H1 (cell line): ENCODE measurements at regions not wholly inside any gene's neighbourhood (a gene's known extent, or its start where the extent isn't known, plus 50 kb on each side); places are given as distances from the start of the nearest gene placed in this dataset.

Experiments
- CTCF ChIA-PET: fragments of 300-600 bp; sonication (Branson Sonifier 250); formaldehyde crosslinking; loops from one replicate; lab custom pipeline; 2021; ENCODE audit not compliant: partially characterized antibody; lab: Charles Lee
- POLR2A ChIA-PET: fragments of 300-600 bp; sonication (Branson Sonifier 250); formaldehyde crosslinking; loops from one replicate; lab custom pipeline; 2021; ENCODE audit warnings: inconsistent platforms; ENCODE audit not compliant: partially characterized antibody; lab: Charles Lee
- DNase-seq, 2 experiments: peaks; one replicate each; pipeline versions ENCODE4 v3.0.0 to v3.0.0-alpha.2; 2010 to 2022; ENCODE audit warnings: low spot score in 2 of 2, low read depth in 1 of 2, mixed read lengths in 1 of 2
- FAIRE-seq: peaks from 2 replicates; lab custom pipeline; 2011; peaks lifted over from hg19 to GRCh38; lab: Jason Lieb, UNC
- H2AFZ ChIP-seq: 2 replicates; pipeline ENCODE4 v1.8.1; 2012; ENCODE audit warnings: low read length, inconsistent platforms
- H2AK5ac ChIP-seq: 2 replicates; pipeline ENCODE4 v1.6.1; 2013; ENCODE audit warnings: low read depth, low read length
- H2BK120ac ChIP-seq: replicated peaks from 2 replicates; pipeline ENCODE3; 2013; ENCODE audit warnings: low read depth, low read length, inconsistent platforms
- H2BK12ac ChIP-seq: 2 replicates; pipeline ENCODE4 v1.6.1; 2013; ENCODE audit warnings: low read depth, low read length
- H2BK15ac ChIP-seq: 2 replicates; pipeline ENCODE4 v1.6.1; 2013; ENCODE audit warnings: low read length
- H2BK20ac ChIP-seq: 2 replicates; pipeline ENCODE4 v1.6.1; 2013; ENCODE audit warnings: low read length
- H2BK5ac ChIP-seq: 2 replicates; pipeline ENCODE4 v1.6.1; 2013; ENCODE audit warnings: low read depth, low read length
- H3K14ac ChIP-seq: 2 replicates; pipeline ENCODE4 v1.6.1; 2013; ENCODE audit warnings: inconsistent platforms; ENCODE audit not compliant: insufficient read length
- H3K18ac ChIP-seq: 2 replicates; pipeline ENCODE4 v1.6.1; 2013; ENCODE audit warnings: low read length; ENCODE audit errors: extremely low read depth
- H3K23ac ChIP-seq: 2 replicates; pipeline ENCODE4 v1.6.1; 2013; ENCODE audit warnings: inconsistent platforms; ENCODE audit not compliant: insufficient read length
- H3K23me2 ChIP-seq: 2 replicates; pipeline ENCODE4 v1.6.1; 2013; ENCODE audit warnings: low read depth, low read length
- H3K27ac ChIP-seq: 2 replicates; pipeline ENCODE4 v1.6.1; 2011; ENCODE audit warnings: low read depth, low read length, inconsistent platforms
- H3K27me3 ChIP-seq, 4 experiments: replicated peaks in 1 of 4; 1 replicate in 1 of 4; 2 replicates in 3 of 4; pipeline versions ENCODE4 v1.6.1 to v1.8.1; 2011 to 2013; ENCODE audit warnings: low read length in 3 of 4, mild to moderate bottlenecking in 3 of 4, inconsistent platforms in 2 of 4, mixed read lengths in 2 of 4, moderate library complexity in 1 of 4; ENCODE audit not compliant: control insufficient read depth in 3 of 4, insufficient read depth in 3 of 4; ENCODE audit errors: extremely low read depth in 1 of 4
- H3K36me3 ChIP-seq, 4 experiments: 2 replicates each; pipeline versions ENCODE4 v1.6.1 to v1.8.1; 2011 to 2013; ENCODE audit warnings: mild to moderate bottlenecking in 4 of 4, low read length in 3 of 4, moderate library complexity in 2 of 4, control low read depth in 1 of 4, inconsistent platforms in 1 of 4; ENCODE audit not compliant: insufficient read depth in 4 of 4, control insufficient read depth in 2 of 4
- H3K4ac ChIP-seq: replicated peaks from 2 replicates; pipeline ENCODE3; 2013; ENCODE audit warnings: low read length, low read depth, mixed read lengths, inconsistent platforms; ENCODE audit not compliant: insufficient read length
- H3K4me1 ChIP-seq, 4 experiments: replicated peaks in 1 of 4; 1 replicate in 1 of 4; 2 replicates in 3 of 4; pipeline versions ENCODE4 v1.6.1 to v1.8.1; 2011 to 2013; ENCODE audit warnings: low read length in 3 of 4, inconsistent platforms in 2 of 4, mixed read lengths in 1 of 4; ENCODE audit not compliant: insufficient read depth in 4 of 4, control insufficient read depth in 3 of 4
- H3K4me2 ChIP-seq, 2 experiments: 2 replicates each; pipeline versions ENCODE4 v1.6.1 to v1.8.1; 2011 to 2013; ENCODE audit warnings: low read depth in 2 of 2, low read length in 2 of 2, control low read depth in 1 of 2, inconsistent platforms in 1 of 2, mild to moderate bottlenecking in 1 of 2; ENCODE audit not compliant: insufficient read depth in 1 of 2
- H3K4me3 ChIP-seq, 4 experiments: fragments of 200-600, 300-600 bp in 1 of 4; sonication (generic), shearing (Covaris generic), sonication (Bioruptor Twin) in 1 of 4; 2 replicates each; pipeline versions ENCODE4 v1.5.1 to v1.8.1; 2011 to 2016; ENCODE audit warnings: low read length in 4 of 4, low read depth in 3 of 4, control low read depth in 2 of 4, inconsistent platforms in 2 of 4, mild to moderate bottlenecking in 2 of 4, mixed read lengths in 1 of 4, moderate library complexity in 1 of 4; ENCODE audit not compliant: insufficient read depth in 2 of 4; ENCODE audit errors: extremely low read depth in 1 of 4
- H3K56ac ChIP-seq: replicated peaks from 2 replicates; pipeline ENCODE3; 2013; ENCODE audit warnings: low read depth, mild to moderate bottlenecking, mixed read lengths, low read length, inconsistent platforms; ENCODE audit not compliant: insufficient read length
- H3K79me1 ChIP-seq: 2 replicates; pipeline ENCODE4 v1.6.1; 2013; ENCODE audit warnings: low read depth, low read length, control low read depth
- H3K79me2 ChIP-seq, 2 experiments: 2 replicates each; pipeline versions ENCODE4 v1.6.1 to v1.8.1; 2012 to 2013; ENCODE audit warnings: low read length in 2 of 2, mild to moderate bottlenecking in 2 of 2, inconsistent platforms in 1 of 2; ENCODE audit not compliant: insufficient read depth in 2 of 2, control insufficient read depth in 1 of 2
- H3K9ac ChIP-seq, 4 experiments: replicated peaks in 1 of 4; 1 replicate in 1 of 4; 2 replicates in 3 of 4; pipeline versions ENCODE4 v1.6.1 to v1.8.1; 2011 to 2013; ENCODE audit warnings: low read depth in 3 of 4, low read length in 3 of 4, control low read depth in 2 of 4, mild to moderate bottlenecking in 2 of 4, moderate library complexity in 2 of 4, inconsistent platforms in 1 of 4; ENCODE audit errors: extremely low read depth in 1 of 4
- H3K9me3 ChIP-seq, 2 experiments: 2 replicates each; pipeline versions ENCODE4 v1.6.1 to v1.8.1; 2012 to 2013; ENCODE audit warnings: mild to moderate bottlenecking in 2 of 2, moderate library complexity in 2 of 2, control low read depth in 1 of 2, inconsistent platforms in 1 of 2, low read depth in 1 of 2, low read length in 1 of 2, mixed read lengths in 1 of 2; ENCODE audit not compliant: insufficient read depth in 2 of 2
- H4K20me1 ChIP-seq, 2 experiments: replicated peaks in 1 of 2; 2 replicates each; pipeline versions ENCODE3 to v1.8.1; 2011 to 2013; ENCODE audit warnings: inconsistent platforms in 2 of 2, low read length in 2 of 2, mild to moderate bottlenecking in 1 of 2; ENCODE audit not compliant: insufficient read depth in 2 of 2, control insufficient read depth in 1 of 2
- H4K5ac ChIP-seq: 2 replicates; pipeline ENCODE4 v1.6.1; 2013; ENCODE audit warnings: low read length, low read depth, mixed read lengths, inconsistent platforms; ENCODE audit not compliant: insufficient read length
- H4K8ac ChIP-seq: 2 replicates; pipeline ENCODE4 v1.8.0; 2013; ENCODE audit warnings: mild to moderate bottlenecking, moderate library complexity, low read length, inconsistent platforms; ENCODE audit not compliant: insufficient read depth; ENCODE audit errors: extremely low read depth
- H4K91ac ChIP-seq: replicated peaks from 2 replicates; pipeline ENCODE3; 2013; ENCODE audit warnings: low read length, mixed read lengths, inconsistent platforms; ENCODE audit not compliant: insufficient read length
- ATF3 ChIP-seq: IDR thresholded peaks from 2 replicates; pipeline ENCODE4 v1.6.1; 2011; ENCODE audit warnings: low read depth, mild to moderate bottlenecking, low read length; ENCODE audit not compliant: insufficient read depth
- CREB1 ChIP-seq: IDR thresholded peaks from 2 replicates; pipeline ENCODE4 v1.6.1; 2012; ENCODE audit warnings: inconsistent platforms
- KDM1A ChIP-seq: fragments of 200-600, 300-600 bp; sonication (generic); IDR thresholded peaks from 2 replicates; pipeline ENCODE4 v1.7.1; 2016; ENCODE audit warnings: mild to moderate bottlenecking, low read length, borderline replicate concordance
- POLR2A ChIP-seq, 2 experiments: IDR thresholded peaks; 1 replicate in 1 of 2; 2 replicates in 1 of 2; pipeline ENCODE4 v1.6.1; 2011; ENCODE audit warnings: low read depth in 2 of 2, low read length in 2 of 2, mild to moderate bottlenecking in 2 of 2; ENCODE audit errors: control extremely low read depth in 1 of 2
- POLR2AphosphoS5 ChIP-seq: IDR thresholded peaks from 2 replicates; pipeline ENCODE4 v1.6.1; 2011; ENCODE audit warnings: low read depth, low read length
- YY1 ChIP-seq: IDR thresholded peaks from 2 replicates; pipeline ENCODE4 v1.6.1; 2011; ENCODE audit warnings: low read depth, mild to moderate bottlenecking, low read length

GRCh38 chr18:26778054-26778393, 87.5 kb downstream of the AQP4 start:
- Histone ChIP-seq H2BK12ac (no peak overlapping the region), H3K9ac (no peak overlapping the region), H3K9me3 (no peaks in the 10 kb centered on the region), H3K27ac (no peak overlapping the region), H2AFZ (no peak overlapping the region), H3K56ac (no peak overlapping the region), H3K36me3 (no peaks in the 10 kb centered on the region; a peak in 1 of 8 replicates), H4K8ac (no peak overlapping the region), H3K14ac (no peak overlapping the region), H3K27me3 (no peaks in the 10 kb centered on the region), H3K23ac (no peak overlapping the region), H3K4ac (no peak overlapping the region), H3K4me3 (no peak overlapping the region), H3K79me2 (no peaks in the 10 kb centered on the region), H4K91ac (no peak overlapping the region), H3K18ac (no peak overlapping the region), H3K4me1 (peaks cover 0 to 23% (median 2%) of the 10 kb centered on the region in 4 experiments; a peak in 6 of 7 replicates), H3K23me2 (no peaks in the 10 kb centered on the region), H4K5ac (no peak overlapping the region), H3K4me2 (no peak overlapping the region), H3K79me1 (no peaks in the 10 kb centered on the region), H2BK5ac (no peak overlapping the region), H2BK120ac (no peak overlapping the region), H2BK15ac (peak overlapping the region; percentile 37; the same call in 1 of the 2 replicates), H2BK20ac (no peak overlapping the region), H4K20me1 (no peaks in the 10 kb centered on the region), H2AK5ac (no peak overlapping the region)
- CTCF ChIA-PET: interaction anchor here (3.9 kb wide), 1 partner anchor 157 kb away, joined by 13 read pairs; no protein-coding TSS in a partner anchor
- DNase-seq (no peak), FAIRE-seq (no peak)
- POLR2A ChIA-PET: no interaction called here
- TF ChIP-seq POLR2AphosphoS5 (no peak), POLR2A (IDR thresholded peaks at IDR 0.05; ENCODE audit: control extremely low read depth in 1 of 2, low read depth in 2 of 2, low read length in 2 of 2) (no peak), CREB1 (no peak), ATF3 (no peak), KDM1A (no peak), YY1 (no peak)
